OCI-LY3 (cell line): ENCODE measurements at regions not wholly inside any gene's neighbourhood (a gene's known extent, or its start where the extent isn't known, plus 50 kb on each side); places are given as distances from the start of the nearest gene placed in this dataset.

Source experiments
- H2AFZ ChIP-seq: fragments of 200-600, 300-600 bp; shearing (Covaris generic); 2 replicates; pipeline ENCODE4 v1.6.0; 2014; ENCODE audit warnings: antibody characterized with exemption, low read depth, low read length
- H3K27ac ChIP-seq: fragments of 200-600, 300-600 bp; sonication (generic); 2 replicates; pipeline ENCODE4 v1.5.1; 2014; ENCODE audit warnings: mild to moderate bottlenecking, low read length, moderate library complexity, mixed read lengths
- H3K27me3 ChIP-seq: fragments of 200-600, 300-600 bp; sonication (generic); 2 replicates; pipeline ENCODE4 v1.6.1; 2014; ENCODE audit warnings: low read depth, low read length, mixed read lengths
- H3K36me3 ChIP-seq: fragments of 200-600, 300-600 bp; sonication (generic); replicated peaks from 2 replicates; pipeline ENCODE3; 2014; ENCODE audit warnings: low read depth, low read length, mixed read lengths
- H3K4me1 ChIP-seq: fragments of 300-600, 200-600 bp; sonication (generic); 2 replicates; pipeline ENCODE4 v1.6.1; 2014; ENCODE audit warnings: low read length, mixed read lengths
- H3K4me2 ChIP-seq: fragments of 200-600, 300-600 bp; sonication (generic); 2 replicates; pipeline ENCODE4 v1.6.1; 2014; ENCODE audit warnings: low read length, mixed read lengths
- H3K4me3 ChIP-seq: fragments of 300-600, 200-600 bp; sonication (generic); 2 replicates; pipeline ENCODE4 v1.5.1; 2014; ENCODE audit warnings: antibody characterized with exemption, mild to moderate bottlenecking, low read length, moderate library complexity
- H3K79me2 ChIP-seq: fragments of 300-600, 200-600 bp; shearing (Covaris generic); 2 replicates; pipeline ENCODE4 v1.6.1; 2014; ENCODE audit warnings: mild to moderate bottlenecking, low read length, mixed read lengths
- H3K9ac ChIP-seq: fragments of 300-600, 200-600 bp; shearing (Covaris generic); 2 replicates; pipeline ENCODE4 v1.6.0; 2014; ENCODE audit warnings: mild to moderate bottlenecking, low read length, moderate library complexity
- H3K9me3 ChIP-seq: fragments of 200-600, 300-600 bp; shearing (Covaris generic); 2 replicates; pipeline ENCODE4 v1.6.1; 2014; ENCODE audit warnings: low read length, mixed read lengths; ENCODE audit not compliant: insufficient read depth
- H4K20me1 ChIP-seq: fragments of 200-600, 300-600 bp; sonication (generic); 2 replicates; pipeline ENCODE4 v1.6.1; 2016; ENCODE audit warnings: low read length, mixed read lengths; ENCODE audit not compliant: insufficient read depth
- CTCF ChIP-seq: fragments of 200-600, 300-600 bp; sonication (generic); IDR thresholded peaks from 2 replicates; pipeline ENCODE4 v1.5.1; 2014; ENCODE audit warnings: antibody characterized with exemption, low read length, low read depth
- EZH2phosphoT487 ChIP-seq: fragments of 200-600 bp; shearing (Covaris generic); IDR thresholded peaks from 2 replicates; pipeline ENCODE4 v1.6.1; 2018; ENCODE audit warnings: antibody characterized with exemption, mixed run types, low read depth

- H3K79me2 ChIP-seq, result no peaks in the 10 kb centered on the region
- H3K4me1 ChIP-seq, result no peaks in the 10 kb centered on the region
- H4K20me1 ChIP-seq, result no peaks in the 10 kb centered on the region
- H3K9me3 ChIP-seq, result no peaks in the 10 kb centered on the region
- no peak overlapping the region for H3K4me3 ChIP-seq
- no peak overlapping the region for H3K27ac ChIP-seq
- H3K4me2 ChIP-seq, result no peak overlapping the region
- TF ChIP-seq EZH2phosphoT487, result no peak
- TF ChIP-seq CTCF, result no peak
- H2AFZ ChIP-seq, result no peak overlapping the region
- no peaks in the 10 kb centered on the region for H3K36me3 ChIP-seq
- H3K9ac ChIP-seq, result no peak overlapping the region
- H3K27me3 ChIP-seq, result no peaks in the 10 kb centered on the region
Measured at GRCh38 chr4:134375775-134376174, 174.2 kb upstream of the PABPC4L start.

GRCh38 chr4:134365852-134366251 lies 164.3 kb upstream of the PABPC4L start:
- no peak overlapping the region for H3K27ac ChIP-seq
- H3K27me3 ChIP-seq, result no peaks in the 10 kb centered on the region
- no peak overlapping the region for H3K9ac ChIP-seq
- TF ChIP-seq CTCF (no peak), EZH2phosphoT487 (no peak)
- no peak overlapping the region for H3K4me2 ChIP-seq
- H2AFZ ChIP-seq, result no peak overlapping the region
- H3K4me1 ChIP-seq, result no peaks in the 10 kb centered on the region
- H3K36me3 ChIP-seq, result no peaks in the 10 kb centered on the region
- no peaks in the 10 kb centered on the region for H4K20me1 ChIP-seq
- H3K9me3 ChIP-seq, result no peaks in the 10 kb centered on the region
- H3K4me3 ChIP-seq, result no peak overlapping the region
- no peaks in the 10 kb centered on the region for H3K79me2 ChIP-seq

- Histone ChIP-seq H3K4me1 (no peaks in the 10 kb centered on the region), H3K27ac (no peak overlapping the region), H4K20me1 (no peaks in the 10 kb centered on the region), H3K4me3 (no peak overlapping the region), H3K36me3 (no peaks in the 10 kb centered on the region), H3K27me3 (no peaks in the 10 kb centered on the region), H2AFZ (no peak overlapping the region), H3K4me2 (no peak overlapping the region), H3K9ac (no peak overlapping the region), H3K9me3 (no peaks in the 10 kb centered on the region), H3K79me2 (no peaks in the 10 kb centered on the region)
- TF ChIP-seq CTCF, result no peak
- no peak for TF ChIP-seq EZH2phosphoT487
Measured at GRCh38 chr4:134364928-134365327, 163.3 kb upstream of the PABPC4L start.

GRCh38 chr4:134345244-134345643 lies 143.7 kb upstream of the PABPC4L start:
- Histone ChIP-seq H3K9ac (no peak overlapping the region), H3K27me3 (no peaks in the 10 kb centered on the region), H3K27ac (no peak overlapping the region), H4K20me1 (no peaks in the 10 kb centered on the region), H3K4me2 (no peak overlapping the region), H2AFZ (no peak overlapping the region), H3K79me2 (no peaks in the 10 kb centered on the region), H3K36me3 (no peaks in the 10 kb centered on the region), H3K4me1 (no peaks in the 10 kb centered on the region), H3K9me3 (no peaks in the 10 kb centered on the region), H3K4me3 (no peak overlapping the region)
- TF ChIP-seq CTCF (no peak), EZH2phosphoT487 (no peak)
